ENCODE measurements at regions not wholly inside any gene's neighbourhood (a gene's known extent, or its start where the extent isn't known, plus 50 kb on each side); places are given as distances from the start of the nearest gene placed in this dataset.

DNA sequence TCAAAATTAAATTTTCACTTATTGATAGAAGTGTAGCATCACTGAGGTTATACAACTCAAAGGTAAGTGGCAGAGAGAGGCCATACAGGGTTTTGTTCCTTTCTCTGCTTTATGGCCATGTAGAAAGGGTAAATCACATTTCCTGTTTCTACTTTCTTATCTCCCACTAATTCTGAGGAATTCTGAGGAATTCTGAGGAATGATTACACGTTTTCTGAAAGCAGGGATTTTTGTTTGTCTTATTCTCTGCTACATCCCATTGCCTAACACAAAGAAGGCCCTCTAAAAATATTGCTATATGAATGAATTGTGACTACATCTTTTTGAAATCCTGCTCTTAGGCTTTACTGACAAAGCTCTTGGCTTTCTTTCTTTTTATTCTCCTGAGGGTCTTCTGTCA, 516.9 kb upstream of the ZNF608 start:
- no peak for DNase-seq

GRCh38 chr5:125266106-125266505, 519.7 kb upstream of the ZNF608 start:
- no peak for DNase-seq

- no peak for DNase-seq
Measured at GRCh38 chr5:125267636-125268248, 521.3 kb upstream of the ZNF608 start.

DNA sequence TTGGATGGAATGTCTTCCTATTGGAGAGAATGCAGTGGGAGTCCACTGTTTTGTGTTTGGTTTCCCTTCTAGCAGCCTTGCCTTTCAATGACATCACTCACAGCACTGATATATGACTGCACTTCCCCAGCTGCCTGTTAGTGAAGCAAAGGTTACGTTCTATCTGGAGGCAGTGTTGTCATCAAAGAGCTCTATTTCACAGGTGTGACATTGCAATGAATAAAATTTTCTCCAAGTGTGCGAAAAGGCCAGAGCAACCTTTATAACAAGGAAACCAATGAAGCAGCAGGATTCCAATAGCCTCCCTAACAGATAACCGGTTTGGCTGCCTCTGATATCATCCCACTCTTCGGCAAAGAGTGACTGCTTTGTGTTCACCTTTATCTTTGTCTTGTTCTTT, 523.5 kb upstream of the ZNF608 start:
- DNase-seq = no peak

- DNase-seq = no peak
Measured at GRCh38 chr5:125272357-125272756, 525.9 kb upstream of the ZNF608 start.

- DNase-seq = no peak
Measured at GRCh38 chr5:125274211-125274610, 527.8 kb upstream of the ZNF608 start.

- no peak for DNase-seq
Measured at GRCh38 chr5:125274938-125275724, 528.7 kb upstream of the ZNF608 start.

DNA sequence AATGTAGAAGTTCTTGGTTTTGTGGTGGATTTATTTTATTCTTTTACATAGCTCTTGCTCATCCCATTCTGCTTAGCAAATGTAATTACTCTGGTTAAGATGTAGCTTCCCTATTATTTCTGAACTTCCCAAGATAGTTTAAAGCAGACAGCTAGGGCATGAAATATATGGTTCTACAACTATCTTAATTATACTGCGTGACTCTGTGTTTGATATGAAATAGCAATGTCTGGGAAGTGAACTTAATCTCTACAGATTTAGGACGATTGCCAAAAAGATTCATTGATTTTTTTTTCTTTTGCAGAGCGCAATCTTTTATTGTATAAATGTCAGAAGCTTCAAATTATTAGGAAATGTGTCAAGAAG, 529.3 kb upstream of the ZNF608 start:
- no peak for DNase-seq

DNA sequence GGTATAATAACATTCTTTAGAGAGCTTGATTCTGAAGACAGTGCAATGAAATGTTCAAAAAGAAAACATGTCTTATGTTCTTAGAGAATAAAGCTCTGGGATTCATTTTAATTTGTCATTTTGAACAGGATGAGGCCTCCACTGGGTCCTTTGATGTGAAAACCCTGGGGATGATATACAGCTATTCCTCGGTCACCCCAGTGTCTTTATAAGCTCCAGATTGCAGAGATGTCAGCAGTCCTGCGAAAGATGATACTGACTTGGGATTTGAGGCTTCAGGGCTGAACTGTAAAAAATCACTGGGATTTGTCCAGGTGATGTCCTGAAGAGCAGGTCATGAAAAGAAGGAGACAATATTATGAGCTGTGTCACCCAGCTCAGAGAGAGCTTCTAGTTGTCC, 529.7 kb upstream of the ZNF608 start:
- DNase-seq = no peak

GRCh38 chr5:125277494-125278154, 531.2 kb upstream of the ZNF608 start:
- DNase-seq = no peak

DNA sequence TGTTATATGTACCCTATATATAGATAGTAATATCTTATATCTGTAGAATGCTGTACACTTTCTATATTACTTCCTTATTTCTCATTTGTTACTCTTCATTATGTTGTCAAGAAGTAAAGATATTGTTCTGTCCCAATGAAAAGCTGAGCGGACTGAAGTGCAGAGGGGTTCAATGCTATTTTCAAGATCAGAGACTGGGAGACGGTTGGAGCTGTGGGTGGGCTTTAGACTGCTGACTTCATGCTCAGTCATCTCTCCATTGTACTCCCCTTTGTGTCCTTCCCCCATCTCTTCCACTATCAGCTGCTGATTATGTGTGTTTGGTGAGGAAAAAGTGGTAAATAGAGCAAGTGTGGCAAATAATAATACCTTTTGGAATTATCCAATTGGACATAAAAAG, 532.3 kb upstream of the ZNF608 start:
- no peak for DNase-seq

GRCh38 chr5:125281667-125282066, 535.2 kb upstream of the ZNF608 start:
- no peak for DNase-seq

- DNase-seq = no peak
Measured at GRCh38 chr5:125283372-125283771, 536.9 kb upstream of the ZNF608 start.

- DNase-seq = no peak
Measured at GRCh38 chr5:125286271-125286670, 539.8 kb upstream of the ZNF608 start.

DNA sequence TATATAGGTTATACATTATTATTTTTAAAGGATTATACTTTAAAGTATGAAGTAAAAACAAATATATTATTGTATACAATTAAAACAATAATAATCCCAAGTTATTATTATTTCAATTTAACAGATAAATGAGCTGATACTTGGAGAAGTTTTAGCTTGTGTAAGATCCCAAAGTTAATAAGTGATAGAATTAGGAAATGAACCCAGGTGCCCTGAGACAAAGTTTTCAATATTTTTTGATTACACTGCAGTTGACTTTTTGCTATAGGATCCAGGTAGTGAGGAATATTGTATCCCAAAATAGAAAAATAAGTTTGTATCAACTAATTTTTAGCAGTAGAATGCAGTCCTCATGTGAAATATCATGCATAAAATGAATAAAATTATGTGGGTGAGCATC, 543.2 kb upstream of the ZNF608 start:
- no peak for DNase-seq

GRCh38 chr5:125290935-125291334, 544.5 kb upstream of the ZNF608 start:
- no peak for DNase-seq

- no peak for DNase-seq
Measured at GRCh38 chr5:125291447-125291846, 545.0 kb upstream of the ZNF608 start.

DNA sequence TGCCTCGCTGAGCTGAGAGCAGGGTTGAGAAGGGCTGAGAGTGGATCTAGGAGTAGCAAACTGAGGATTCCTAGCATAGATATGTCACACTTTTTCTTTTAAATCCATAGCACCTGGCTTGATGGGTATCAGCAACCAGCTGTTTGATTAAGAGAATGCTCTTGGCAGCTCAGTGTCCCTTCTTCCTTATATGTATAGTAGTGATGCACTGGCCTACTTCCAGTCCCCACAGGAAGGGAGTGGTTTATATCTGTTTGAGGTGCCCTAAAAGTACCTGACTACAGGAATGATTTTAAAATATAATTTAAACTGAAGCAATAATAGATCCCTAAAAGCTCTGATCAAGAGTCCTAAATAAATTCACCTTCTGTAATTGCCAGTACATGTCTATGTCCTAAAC, 546.8 kb upstream of the ZNF608 start:
- DNase-seq = no peak

- DNase-seq = no peak
Measured at GRCh38 chr5:125293726-125294125, 547.3 kb upstream of the ZNF608 start.

GRCh38 chr5:125294844-125295243, 548.4 kb upstream of the ZNF608 start:
- DNase-seq = no peak

DNA sequence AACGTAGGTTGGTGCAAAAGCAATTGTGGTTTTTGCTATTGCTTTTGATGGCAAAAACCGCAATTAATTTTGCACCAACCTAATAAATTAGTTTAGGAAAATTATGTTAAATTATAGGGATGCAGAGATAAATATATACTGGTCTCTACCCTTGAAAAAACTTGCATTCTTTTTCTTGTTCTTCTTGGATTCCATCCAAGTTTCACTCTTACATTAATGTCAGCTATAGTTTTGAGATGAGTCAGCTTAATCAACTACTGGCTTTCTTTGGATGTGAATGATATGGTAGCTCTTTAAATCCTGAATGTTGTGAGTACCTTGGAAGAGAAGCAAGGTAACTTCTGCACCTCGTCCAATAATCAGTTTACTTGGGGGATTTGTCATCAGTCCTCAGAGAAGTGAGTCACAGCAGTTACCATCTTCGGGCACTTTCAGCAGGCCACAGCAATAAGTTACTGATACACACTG, 549.0 kb upstream of the ZNF608 start:
- DNase-seq = no peak

DNA sequence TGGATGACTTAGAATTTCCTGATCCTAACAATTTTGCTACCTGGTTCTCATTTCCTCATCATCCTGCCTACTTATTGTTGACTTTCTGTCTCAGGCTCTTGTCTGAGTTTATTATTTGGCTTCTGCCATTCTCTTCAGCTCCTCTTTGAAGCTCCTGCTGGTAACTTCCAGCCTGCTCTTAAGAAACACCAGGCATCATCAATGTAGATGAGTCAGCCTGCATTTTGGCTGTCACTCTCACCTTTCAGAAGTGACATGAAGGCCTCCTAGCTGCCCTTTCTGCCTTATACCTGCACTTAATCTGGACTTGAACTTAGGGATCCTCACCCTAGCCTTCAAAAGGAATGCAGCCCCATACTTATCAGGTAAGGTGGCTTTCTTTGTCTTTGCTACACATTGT, 551.8 kb upstream of the ZNF608 start:
- no peak for DNase-seq

GRCh38 chr5:125298746-125299379, 552.4 kb upstream of the ZNF608 start:
- DNase-seq = no peak

DNA sequence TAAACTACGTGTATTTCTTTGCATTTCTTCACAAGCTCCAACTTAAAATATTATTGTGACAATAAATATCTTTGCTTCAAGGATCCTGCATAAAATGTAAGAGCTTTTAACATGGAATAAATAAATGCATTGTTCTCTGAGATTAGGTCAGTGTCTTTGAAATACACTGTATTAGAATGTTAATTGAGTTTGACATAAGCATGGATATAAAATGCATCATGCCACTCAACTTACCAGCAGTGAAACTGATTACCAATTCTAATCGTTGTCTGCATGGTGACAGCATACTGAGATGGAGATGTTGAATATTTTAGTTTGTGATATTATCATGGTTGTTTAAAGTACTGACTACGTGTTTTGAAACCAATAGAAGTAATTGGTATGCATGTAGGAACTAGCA, 555.3 kb upstream of the ZNF608 start:
- DNase-seq = no peak

All from stimulated activated CD8-positive, alpha-beta memory T cell treated with anti-CD3 and anti-CD28 coated beads, Interleukin-4, amount 100 ng/mL, for 48 hours (primary cell).